D721Med (cell line): ENCODE measurements at regions not wholly inside any gene's neighbourhood (a gene's known extent, or its start where the extent isn't known, plus 50 kb on each side); places are given as distances from the start of the nearest gene placed in this dataset.

Source experiments
- DNase-seq: peaks from one replicate; pipeline ENCODE4 v3.0.0; 2011; ENCODE audit warnings: low spot score; ENCODE audit not compliant: insufficient read length
- FAIRE-seq: peaks from 2 replicates; lab custom pipeline; 2011; peaks lifted over from hg19 to GRCh38; lab: Jason Lieb, UNC
- CTCF ChIP-seq: IDR thresholded peaks from 2 replicates; pipeline ENCODE4 v1.5.1; 2012; ENCODE audit warnings: mild to moderate bottlenecking, control low read depth; ENCODE audit not compliant: insufficient read depth; ENCODE audit errors: missing control alignments

DNA sequence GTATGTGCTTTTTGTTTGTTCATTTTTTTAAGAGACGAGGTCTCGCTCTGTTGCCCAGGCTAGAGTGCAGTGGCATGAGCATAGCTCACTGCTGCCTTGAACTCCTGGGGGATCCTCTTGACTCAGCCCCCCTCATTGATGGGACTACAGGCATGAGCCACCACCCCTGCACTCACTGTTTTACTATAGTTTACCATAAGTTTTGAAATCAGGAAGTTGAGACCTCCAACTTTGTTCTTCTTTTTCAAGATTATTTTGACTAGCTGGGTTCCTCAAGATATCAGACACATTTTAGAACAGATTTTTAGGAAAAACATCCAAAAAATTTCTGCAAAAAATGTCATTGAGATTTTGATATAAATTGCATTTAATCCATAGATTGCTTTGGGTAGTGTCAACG, 120.4 kb upstream of the FGGY start:
- DNase-seq, result no peak
- TF ChIP-seq CTCF, result no peak
- no peak for FAIRE-seq

- FAIRE-seq (no peak), DNase-seq (no peak)
- TF ChIP-seq CTCF, result no peak
Observed at GRCh38 chr1:59177756-59178155, 119.1 kb upstream of the FGGY start.

DNA sequence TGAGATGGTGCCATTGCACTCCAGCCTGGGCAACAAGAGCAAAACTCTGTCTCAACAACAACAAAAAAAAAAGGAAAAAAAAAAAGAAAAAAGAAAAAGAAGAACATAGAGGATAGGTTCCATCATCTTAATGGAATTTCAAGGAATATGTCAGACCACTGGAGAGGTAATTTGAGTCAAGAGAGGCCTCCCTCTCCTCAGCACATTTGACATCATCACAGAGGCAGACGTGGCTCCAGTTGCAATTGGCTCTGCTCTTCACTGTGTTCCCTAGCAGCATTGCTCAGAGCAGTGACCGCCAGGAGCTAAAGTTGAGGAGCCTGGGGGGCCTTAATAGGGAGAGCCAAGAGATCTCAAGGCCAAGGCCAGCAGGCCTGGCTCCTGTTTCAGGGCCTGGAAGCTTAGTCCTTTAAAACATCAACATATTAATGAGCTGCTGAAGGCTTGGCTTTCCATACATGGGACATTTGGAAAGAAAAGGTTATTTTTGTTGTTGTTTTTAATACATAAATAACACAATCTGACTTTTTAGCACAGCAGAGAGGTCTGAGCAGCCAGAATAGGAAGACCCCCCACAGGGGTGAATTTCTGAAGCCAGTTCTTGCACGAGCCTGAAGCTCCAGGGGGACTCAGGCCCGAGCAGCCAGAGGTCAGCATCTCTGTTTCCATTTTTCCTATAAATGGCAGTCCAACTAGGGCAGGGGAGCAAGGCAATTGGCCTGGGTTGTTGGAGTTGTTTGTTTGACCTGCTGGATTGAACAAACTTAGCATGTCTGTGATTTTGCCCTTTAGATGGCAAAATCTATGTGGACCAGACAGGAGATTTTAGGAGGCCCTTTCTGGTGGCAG, 118.3 kb upstream of the FGGY start:
- TF ChIP-seq CTCF, result no peak
- DNase-seq, result no peak
- FAIRE-seq, result no peak

DNA sequence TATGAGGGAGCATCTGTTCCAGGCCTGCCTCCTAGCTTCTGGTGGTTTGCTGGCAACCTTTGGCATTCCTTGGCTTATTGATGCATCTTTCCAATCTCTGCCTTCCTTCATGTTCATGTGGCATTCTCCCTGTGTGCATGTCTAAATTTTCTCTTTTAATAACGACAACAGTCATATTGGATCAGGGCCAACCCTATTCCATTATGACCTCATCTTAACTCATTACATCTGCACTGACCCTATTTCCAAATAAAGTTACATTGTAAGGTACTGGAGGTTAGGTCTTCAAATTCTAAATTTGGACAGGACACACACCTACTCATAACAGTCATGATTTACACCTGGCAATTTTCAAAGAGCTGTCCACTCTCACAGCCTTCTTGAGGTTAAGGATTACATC, 117.2 kb upstream of the FGGY start:
- no peak for TF ChIP-seq CTCF
- FAIRE-seq (no peak), DNase-seq (no peak)

DNA sequence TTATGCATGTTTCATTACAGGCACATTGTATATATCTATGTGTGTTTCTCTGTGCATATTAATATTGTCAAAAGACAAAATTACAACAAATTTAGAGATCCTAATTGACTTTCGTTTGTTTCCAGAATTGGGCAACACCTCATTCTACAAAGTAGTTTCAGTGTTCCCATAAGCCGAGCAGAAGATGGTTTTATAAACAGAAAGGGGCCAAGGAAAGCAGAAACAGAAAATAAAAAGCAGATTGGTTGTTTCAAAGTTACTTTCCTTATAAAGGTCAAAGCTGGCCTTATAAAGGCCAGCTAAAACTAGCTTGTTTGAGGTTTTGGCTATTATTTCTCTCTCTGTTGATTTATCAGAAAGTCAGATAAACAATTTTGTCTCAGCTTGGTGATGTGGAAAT, 116.2 kb upstream of the FGGY start:
- DNase-seq, result no peak
- FAIRE-seq, result no peak
- TF ChIP-seq CTCF, result no peak

- DNase-seq, result no peak
- FAIRE-seq, result no peak
- TF ChIP-seq CTCF, result no peak
Observed at GRCh38 chr1:59183749-59184317, 113.1 kb upstream of the FGGY start.

GRCh38 chr1:59184365-59184905, 112.5 kb upstream of the FGGY start:
- no peak for DNase-seq
- no peak for TF ChIP-seq CTCF
- FAIRE-seq, result no peak
